Keratinocyte (primary cell): ENCODE measurements at regions not wholly inside any gene's neighbourhood (a gene's known extent, or its start where the extent isn't known, plus 50 kb on each side); places are given as distances from the start of the nearest gene placed in this dataset.

Experiments used
- DNase-seq: peaks from one replicate; pipeline ENCODE4 v3.0.0-alpha.2; 2011; ENCODE audit warnings: low read depth, missing footprints, low spot score
- FAIRE-seq: peaks from 2 replicates; lab custom pipeline; 2011; peaks lifted over from hg19 to GRCh38; lab: Jason Lieb, UNC
- H2AFZ ChIP-seq: 2 replicates; pipeline ENCODE4 v1.6.0; 2012; ENCODE audit warnings: low read length, control low read depth, inconsistent platforms; ENCODE audit not compliant: control insufficient read depth
- H3K27ac ChIP-seq: 2 replicates; pipeline ENCODE4 v1.5.1; 2011; ENCODE audit warnings: low read length; ENCODE audit not compliant: control insufficient read depth, insufficient read depth
- H3K27me3 ChIP-seq: 3 replicates; pipeline ENCODE4 v1.6.0; 2011; ENCODE audit warnings: low read length; ENCODE audit not compliant: control insufficient read depth, insufficient read depth; ENCODE audit errors: extremely low read depth
- H3K36me3 ChIP-seq, 2 experiments: 2 replicates in 1 of 2; 3 replicates in 1 of 2; pipeline ENCODE4 v1.5.1; 2011; ENCODE audit warnings: low read length in 2 of 2, mild to moderate bottlenecking in 1 of 2; ENCODE audit not compliant: control insufficient read depth in 2 of 2, insufficient read depth in 2 of 2; ENCODE audit errors: extremely low read depth in 1 of 2
- H3K4me1 ChIP-seq: 3 replicates; pipeline ENCODE4 v1.5.1; 2011; ENCODE audit warnings: low read length; ENCODE audit not compliant: control insufficient read depth, insufficient read depth; ENCODE audit errors: extremely low read depth
- H3K4me2 ChIP-seq: 3 replicates; pipeline ENCODE4 v1.6.0; 2011; ENCODE audit warnings: low read depth, low read length; ENCODE audit not compliant: control insufficient read depth, insufficient read depth; ENCODE audit errors: extremely low read depth
- H3K4me3 ChIP-seq, 3 experiments: fragments of 200-600 bp in 1 of 3; sonication (generic) in 1 of 3; 2 replicates in 2 of 3; 3 replicates in 1 of 3; pipeline ENCODE4 v1.5.1; 2011 to 2016; ENCODE audit warnings: low read length in 3 of 3, mild to moderate bottlenecking in 3 of 3, control low read depth in 2 of 3, inconsistent platforms in 1 of 3, low read depth in 1 of 3, mixed read lengths in 1 of 3, mixed run types in 1 of 3, moderate library complexity in 1 of 3; ENCODE audit not compliant: control insufficient read depth in 2 of 3, insufficient read depth in 2 of 3; ENCODE audit errors: extremely low read depth in 1 of 3
- H3K79me2 ChIP-seq: 2 replicates; pipeline ENCODE4 v1.6.0; 2012; ENCODE audit warnings: low read length; ENCODE audit not compliant: control insufficient read depth, insufficient read depth
- H3K9ac ChIP-seq: 3 replicates; pipeline ENCODE4 v1.6.0; 2011; ENCODE audit warnings: low read length; ENCODE audit not compliant: control insufficient read depth, insufficient read depth; ENCODE audit errors: extremely low read depth
- H3K9me1 ChIP-seq: 3 replicates; pipeline ENCODE4 v1.6.0; 2011; ENCODE audit warnings: low read length; ENCODE audit not compliant: control insufficient read depth, insufficient read depth; ENCODE audit errors: extremely low read depth
- H3K9me3 ChIP-seq: 2 replicates; pipeline ENCODE4 v1.5.1; 2012; ENCODE audit warnings: low read depth, low read length; ENCODE audit not compliant: control insufficient read depth
- H4K20me1 ChIP-seq: 3 replicates; pipeline ENCODE4 v1.6.0; 2011; ENCODE audit warnings: low read length; ENCODE audit not compliant: control insufficient read depth, insufficient read depth; ENCODE audit errors: extremely low read depth
- EZH2 ChIP-seq: IDR thresholded peaks from one replicate; pipeline ENCODE4 v1.6.1; 2012; ENCODE audit warnings: inconsistent platforms, mild to moderate bottlenecking, low read length, moderate library complexity
- dilution Hi-C: fragments of 300-500 bp; cut with MboI; formaldehyde crosslinking; loops from one replicate; pipeline ENCODE4 v1.7.0; 2020; ENCODE audit warnings: low sequenced_read_pairs; ENCODE audit not compliant: extremely low pct_ligation_motif_present
- TF ChIP-seq, protein P1 (sequence below), 3 experiments: IDR thresholded peaks in 1 of 3; conservative IDR thresholded peaks in 1 of 3; optimal IDR thresholded peaks in 1 of 3; 2 replicates in 2 of 3; 3 replicates in 1 of 3; pipeline versions ENCODE3 to v1.5.1; 2011; ENCODE audit warnings: low read length in 3 of 3, mild to moderate bottlenecking in 3 of 3, moderate library complexity in 2 of 3, control low read depth in 1 of 3, inconsistent platforms in 1 of 3; ENCODE audit not compliant: insufficient read depth in 2 of 3; ENCODE audit errors: extremely low read depth in 1 of 3

DNA sequence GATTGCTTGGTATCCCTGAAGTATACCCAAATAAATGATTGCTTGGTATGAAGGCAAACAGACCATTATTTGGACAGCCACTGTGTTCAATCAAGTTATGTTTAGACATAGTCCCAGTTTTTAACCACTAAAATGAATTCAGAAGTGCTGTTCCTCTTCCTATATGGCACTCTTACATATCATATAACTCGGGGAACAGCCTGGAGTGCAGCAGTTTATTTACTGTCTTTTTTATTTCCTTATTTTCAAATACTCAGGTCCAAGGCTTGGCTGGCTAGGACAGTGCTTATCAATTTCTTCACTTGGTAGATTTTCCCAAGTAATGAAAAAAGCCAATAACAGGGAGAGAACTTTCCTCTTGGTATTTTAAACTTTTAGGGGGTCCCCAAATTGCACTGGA is 58.6 kb upstream of the CCDC112 start:
- FAIRE-seq = peak; percentile 5
- no peaks in the 10 kb centered on the region for H3K36me3 ChIP-seq
- H3K4me1 ChIP-seq = no peaks in the 10 kb centered on the region
- no peak overlapping the region for H3K27ac ChIP-seq
- no peak overlapping the region for H3K4me3 ChIP-seq
- DNase-seq = no peak
- H3K79me2 ChIP-seq = no peaks in the 10 kb centered on the region
- no peak overlapping the region for H3K4me2 ChIP-seq
- H3K9me3 ChIP-seq = no peaks in the 10 kb centered on the region
- H4K20me1 ChIP-seq = no peaks in the 10 kb centered on the region
- dilution Hi-C loops = no loop called here
- H2AFZ ChIP-seq = no peak overlapping the region
- TF ChIP-seq, protein P1, sequence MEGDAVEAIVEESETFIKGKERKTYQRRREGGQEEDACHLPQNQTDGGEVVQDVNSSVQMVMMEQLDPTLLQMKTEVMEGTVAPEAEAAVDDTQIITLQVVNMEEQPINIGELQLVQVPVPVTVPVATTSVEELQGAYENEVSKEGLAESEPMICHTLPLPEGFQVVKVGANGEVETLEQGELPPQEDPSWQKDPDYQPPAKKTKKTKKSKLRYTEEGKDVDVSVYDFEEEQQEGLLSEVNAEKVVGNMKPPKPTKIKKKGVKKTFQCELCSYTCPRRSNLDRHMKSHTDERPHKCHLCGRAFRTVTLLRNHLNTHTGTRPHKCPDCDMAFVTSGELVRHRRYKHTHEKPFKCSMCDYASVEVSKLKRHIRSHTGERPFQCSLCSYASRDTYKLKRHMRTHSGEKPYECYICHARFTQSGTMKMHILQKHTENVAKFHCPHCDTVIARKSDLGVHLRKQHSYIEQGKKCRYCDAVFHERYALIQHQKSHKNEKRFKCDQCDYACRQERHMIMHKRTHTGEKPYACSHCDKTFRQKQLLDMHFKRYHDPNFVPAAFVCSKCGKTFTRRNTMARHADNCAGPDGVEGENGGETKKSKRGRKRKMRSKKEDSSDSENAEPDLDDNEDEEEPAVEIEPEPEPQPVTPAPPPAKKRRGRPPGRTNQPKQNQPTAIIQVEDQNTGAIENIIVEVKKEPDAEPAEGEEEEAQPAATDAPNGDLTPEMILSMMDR (optimal IDR thresholded peaks at IDR 0.05 in 1 of 3, IDR thresholded peaks at IDR 0.05 in 1 of 3, conservative IDR thresholded peaks at IDR 0.05 in 1 of 3; ENCODE audit: extremely low read depth in 1 of 3, insufficient read depth in 2 of 3, low read length in 3 of 3) = no peak
- no peak for TF ChIP-seq EZH2
- H3K27me3 ChIP-seq = no peaks in the 10 kb centered on the region
- H3K9ac ChIP-seq = no peak overlapping the region
- no peaks in the 10 kb centered on the region for H3K9me1 ChIP-seq

DNA sequence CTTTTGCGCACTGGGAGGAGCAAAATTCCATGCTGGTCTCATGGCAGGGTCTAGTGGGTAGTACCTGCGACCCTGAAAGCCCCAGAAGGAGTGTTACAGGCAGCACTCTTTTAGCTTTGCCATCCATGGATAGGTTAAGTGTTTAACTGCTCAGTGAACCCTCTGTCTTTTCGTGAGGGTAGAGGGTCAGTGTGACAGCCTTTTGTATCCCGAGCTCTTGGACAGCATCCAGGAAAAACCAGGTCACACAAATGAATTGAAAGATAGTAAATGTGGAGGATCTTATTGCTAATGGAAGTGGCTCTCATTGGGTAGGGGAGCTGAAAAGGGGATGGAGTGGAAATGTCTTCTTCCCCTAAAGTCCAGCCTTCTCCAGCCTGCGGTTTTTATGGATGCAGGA is 57.8 kb upstream of the CCDC112 start:
- Histone ChIP-seq H4K20me1 (no peaks in the 10 kb centered on the region), H3K27ac (no peak overlapping the region), H2AFZ (no peak overlapping the region), H3K79me2 (no peaks in the 10 kb centered on the region), H3K9ac (no peak overlapping the region), H3K4me2 (no peak overlapping the region), H3K36me3 (no peaks in the 10 kb centered on the region), H3K9me3 (no peaks in the 10 kb centered on the region), H3K4me1 (peaks cover 8% of the 10 kb centered on the region), H3K9me1 (no peaks in the 10 kb centered on the region), H3K4me3 (no peak overlapping the region), H3K27me3 (no peaks in the 10 kb centered on the region)
- dilution Hi-C loops = no loop called here
- no peak for DNase-seq
- TF ChIP-seq EZH2 = no peak
- TF ChIP-seq, protein P1 (optimal IDR thresholded peaks at IDR 0.05 in 1 of 3, IDR thresholded peaks at IDR 0.05 in 1 of 3, conservative IDR thresholded peaks at IDR 0.05 in 1 of 3; ENCODE audit: extremely low read depth in 1 of 3, insufficient read depth in 2 of 3, low read length in 3 of 3) = no peak
- FAIRE-seq = no peak
